LNCaP clone FGC (cell line): ENCODE measurements at regions not wholly inside any gene's neighbourhood (a gene's known extent, or its start where the extent isn't known, plus 50 kb on each side); places are given as distances from the start of the nearest gene placed in this dataset.
"Not testable (repeated sequence)": the region's sequence is repeated elsewhere in the genome, so short reads cannot be mapped to it uniquely, and the experiment has no call there.

ENCODE experiments used
- DNase-seq: peaks from one replicate; pipeline ENCODE4 v3.0.0-alpha.2; 2011; ENCODE audit warnings: low read depth
- H3K4me3 ChIP-seq: 2 replicates; pipeline ENCODE4 v1.5.1; 2011; ENCODE audit warnings: mild to moderate bottlenecking, low read depth, low read length, control low read depth
- TF ChIP-seq, protein P1 (sequence below): IDR thresholded peaks from 2 replicates; pipeline ENCODE4 v1.5.1; 2012; ENCODE audit warnings: mild to moderate bottlenecking; ENCODE audit not compliant: control insufficient read depth, insufficient read depth; ENCODE audit errors: extremely low read depth

DNA sequence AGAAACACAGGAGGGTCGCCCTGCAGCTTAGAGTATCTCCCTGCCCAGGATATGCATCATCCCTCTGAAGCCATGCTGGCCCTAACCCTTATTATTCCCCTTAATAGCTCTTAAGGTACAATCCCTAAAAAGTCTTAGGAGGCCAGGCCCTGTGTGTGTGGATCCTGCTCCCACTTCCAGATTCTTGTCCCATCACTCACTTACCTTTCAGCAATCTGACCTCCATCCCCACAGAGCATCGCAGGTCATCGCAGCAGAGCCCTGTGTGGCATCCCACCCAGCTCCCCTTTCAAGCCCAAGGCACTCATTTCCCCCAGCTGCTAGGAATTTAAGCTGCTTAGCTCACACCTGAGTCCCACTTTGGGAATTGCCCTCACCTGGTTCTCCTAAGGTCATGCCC is 223.8 kb upstream of the SMLR1 start:
- no peak for DNase-seq
- no peak overlapping the region for H3K4me3 ChIP-seq
- TF ChIP-seq, protein P1, sequence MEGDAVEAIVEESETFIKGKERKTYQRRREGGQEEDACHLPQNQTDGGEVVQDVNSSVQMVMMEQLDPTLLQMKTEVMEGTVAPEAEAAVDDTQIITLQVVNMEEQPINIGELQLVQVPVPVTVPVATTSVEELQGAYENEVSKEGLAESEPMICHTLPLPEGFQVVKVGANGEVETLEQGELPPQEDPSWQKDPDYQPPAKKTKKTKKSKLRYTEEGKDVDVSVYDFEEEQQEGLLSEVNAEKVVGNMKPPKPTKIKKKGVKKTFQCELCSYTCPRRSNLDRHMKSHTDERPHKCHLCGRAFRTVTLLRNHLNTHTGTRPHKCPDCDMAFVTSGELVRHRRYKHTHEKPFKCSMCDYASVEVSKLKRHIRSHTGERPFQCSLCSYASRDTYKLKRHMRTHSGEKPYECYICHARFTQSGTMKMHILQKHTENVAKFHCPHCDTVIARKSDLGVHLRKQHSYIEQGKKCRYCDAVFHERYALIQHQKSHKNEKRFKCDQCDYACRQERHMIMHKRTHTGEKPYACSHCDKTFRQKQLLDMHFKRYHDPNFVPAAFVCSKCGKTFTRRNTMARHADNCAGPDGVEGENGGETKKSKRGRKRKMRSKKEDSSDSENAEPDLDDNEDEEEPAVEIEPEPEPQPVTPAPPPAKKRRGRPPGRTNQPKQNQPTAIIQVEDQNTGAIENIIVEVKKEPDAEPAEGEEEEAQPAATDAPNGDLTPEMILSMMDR = no peak

DNA sequence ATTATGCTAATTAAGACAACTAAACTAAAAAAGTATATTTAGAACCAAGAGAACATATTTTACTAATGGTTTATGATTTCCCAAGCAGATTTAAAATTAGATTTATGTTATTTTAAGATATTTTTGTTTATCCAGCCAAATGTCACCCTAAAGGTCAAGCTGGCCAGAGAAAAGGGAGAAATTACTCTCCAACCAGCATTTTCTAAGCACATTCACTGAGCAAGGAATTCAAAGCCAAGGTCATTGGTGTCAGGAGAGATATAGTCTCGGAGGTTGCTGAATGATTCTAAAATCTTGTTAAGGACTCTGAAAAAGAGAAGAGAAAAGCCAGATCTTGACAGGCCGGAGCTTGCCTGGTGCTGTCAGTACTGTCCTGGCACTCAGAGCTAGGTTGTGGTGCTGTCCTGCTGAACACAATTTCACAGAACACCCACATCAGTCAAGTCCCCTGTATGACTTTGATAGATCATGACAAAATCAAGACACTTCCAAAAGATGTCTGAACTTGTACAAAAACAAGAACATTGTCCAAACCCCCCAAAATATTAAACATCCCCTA is 222.3 kb upstream of the SMLR1 start:
- no peak for DNase-seq

DNA sequence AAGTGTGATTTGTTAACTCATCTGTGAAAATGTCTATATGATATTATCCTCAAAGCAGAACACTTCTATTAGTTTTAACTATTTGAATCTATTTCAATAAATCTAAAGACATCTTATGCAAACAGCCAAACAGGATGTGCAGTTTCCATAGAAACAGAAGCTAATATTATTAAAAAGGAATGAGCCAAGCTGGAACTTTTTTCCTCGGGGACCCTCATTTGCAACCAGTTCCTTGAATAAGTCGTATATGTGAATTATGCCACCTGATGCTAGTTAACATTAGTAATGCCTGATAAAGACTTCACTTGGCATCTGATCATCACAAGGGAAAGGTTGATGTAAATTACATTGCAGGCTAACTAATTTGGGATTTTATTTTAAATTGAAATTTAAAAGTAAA is 216.9 kb upstream of the SMLR1 start:
- TF ChIP-seq, protein P1 = no peak
- H3K4me3 ChIP-seq = no peak overlapping the region
- DNase-seq = no peak

More for the DNA sequence above, 222.3 kb upstream of the SMLR1 start:
- TF ChIP-seq, protein P1 = no peak
- no peak overlapping the region for H3K4me3 ChIP-seq

DNA sequence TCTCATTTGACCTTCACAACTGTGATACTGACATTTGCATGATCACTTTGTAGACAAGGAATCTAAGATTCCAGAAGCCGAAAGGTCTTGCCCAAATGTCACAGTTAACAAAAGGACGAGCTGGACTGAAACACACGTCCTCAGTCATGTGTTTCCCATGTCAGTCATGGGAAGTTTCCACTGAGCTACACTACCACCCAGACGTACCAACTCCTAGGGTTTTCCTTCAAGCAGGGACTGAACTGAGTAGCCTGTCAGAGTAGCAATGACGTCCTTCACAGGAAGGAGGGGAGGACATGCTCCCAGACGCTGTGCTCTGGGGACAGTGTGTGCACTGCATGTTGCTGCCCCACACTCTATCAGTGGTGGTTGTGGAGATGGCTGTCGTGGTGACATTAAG is 215.8 kb upstream of the SMLR1 start:
- DNase-seq = no peak
- TF ChIP-seq, protein P1 = no peak
- H3K4me3 ChIP-seq = no peak overlapping the region

DNA sequence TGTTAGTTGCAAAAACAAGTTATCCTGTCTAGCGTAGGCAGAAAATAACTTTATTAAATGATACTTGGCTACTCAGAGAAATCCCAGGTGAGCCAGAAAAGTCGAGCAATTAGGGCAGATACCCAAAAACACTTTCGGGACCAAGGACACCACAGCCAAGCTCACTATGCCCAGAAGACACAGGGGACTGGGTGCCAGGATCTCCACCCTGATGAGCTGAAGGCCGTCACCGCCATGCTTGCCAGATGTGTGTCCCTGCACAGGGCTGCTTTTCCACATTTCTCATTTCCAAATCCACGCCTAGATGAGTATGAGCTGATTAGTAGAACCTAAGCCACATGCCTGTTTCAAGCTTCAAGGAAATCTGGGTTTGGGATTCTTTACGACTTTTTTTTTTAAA is 214.0 kb upstream of the SMLR1 start:
- DNase-seq = no peak
- no peak overlapping the region for H3K4me3 ChIP-seq
- TF ChIP-seq, protein P1 = no peak

DNA sequence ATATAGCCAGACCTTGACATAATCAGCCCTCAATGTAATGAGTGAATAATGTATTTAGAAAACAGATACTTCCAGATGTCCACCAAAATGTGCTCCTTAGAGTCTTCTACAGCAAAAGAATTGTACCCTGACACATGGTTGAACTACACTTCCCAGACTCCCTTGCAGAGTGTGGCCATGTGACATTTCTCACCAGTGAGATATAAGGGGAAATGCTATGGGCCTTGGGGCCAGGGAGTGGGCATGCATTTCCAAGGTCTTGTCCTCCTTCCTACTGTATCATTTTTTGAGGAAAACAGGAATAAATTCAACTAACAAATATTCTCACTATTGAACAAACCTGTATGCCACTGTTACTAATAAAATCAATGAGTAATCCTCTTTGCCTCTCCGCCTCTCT is 211.4 kb upstream of the SMLR1 start:
- TF ChIP-seq, protein P1 = no peak
- no peak overlapping the region for H3K4me3 ChIP-seq
- DNase-seq = no peak

DNA sequence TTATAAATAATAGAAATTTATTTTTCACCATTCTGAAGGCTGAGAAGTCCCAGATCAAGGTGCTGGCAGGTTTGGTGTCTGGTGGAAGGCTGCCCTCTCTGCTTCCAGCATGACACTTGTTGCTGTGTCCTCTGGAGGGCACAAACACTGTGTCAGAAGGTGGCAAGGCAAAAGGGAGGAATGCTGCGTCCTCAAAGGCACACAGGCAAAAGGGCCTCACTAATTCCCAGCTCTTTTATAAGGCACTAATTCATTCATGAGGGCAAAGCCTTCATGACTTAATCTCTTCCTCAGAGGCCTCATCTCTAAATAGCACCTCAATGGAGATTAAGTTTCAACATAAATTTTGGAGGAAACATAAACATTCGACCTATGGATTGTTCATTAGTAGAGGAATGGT is 209.5 kb upstream of the SMLR1 start:
- DNase-seq = no peak
- no peak overlapping the region for H3K4me3 ChIP-seq
- TF ChIP-seq, protein P1 = peak; percentile 25; the same call in 1 of the 2 replicates

DNA sequence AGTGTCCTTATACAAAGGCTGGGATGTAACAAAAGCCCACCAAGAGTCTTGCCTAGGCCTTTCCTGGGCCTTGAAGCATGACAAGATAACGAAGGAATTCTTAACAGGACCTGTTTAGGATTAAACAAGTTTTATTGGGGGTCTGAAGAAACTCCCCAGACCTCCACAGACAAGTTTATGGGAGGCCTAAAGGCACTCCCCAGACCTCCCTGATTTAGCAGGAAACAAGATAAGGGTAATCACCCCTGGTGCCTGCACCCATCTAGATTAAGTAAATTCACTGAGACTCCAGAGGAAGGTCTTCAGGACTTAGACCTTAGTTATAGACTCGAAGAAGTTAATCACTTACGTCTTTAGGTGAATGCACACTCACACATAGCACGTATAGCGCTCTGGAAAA is 208.4 kb upstream of the SMLR1 start:
- not testable (repeated sequence) for DNase-seq, H3K4me3 ChIP-seq
